ENCODE measurements at regions not wholly inside any gene's neighbourhood (a gene's known extent, or its start where the extent isn't known, plus 50 kb on each side); places are given as distances from the start of the nearest gene placed in this dataset.

- DNase-seq, result no peak
Observed at GRCh38 chr16:66240631-66241395, 125.7 kb upstream of the CDH5 start.

- DNase-seq, result no peak
Observed at GRCh38 chr16:66240088-66240487, 126.4 kb upstream of the CDH5 start.

GRCh38 chr16:66238696-66239095 is 127.8 kb upstream of the CDH5 start:
- DNase-seq, result no peak

GRCh38 chr16:66236301-66236700 is 130.2 kb upstream of the CDH5 start:
- DNase-seq, result no peak

GRCh38 chr16:66231452-66232160 is 134.9 kb upstream of the CDH5 start:
- DNase-seq, result no peak

GRCh38 chr16:66229651-66230050 is 136.8 kb upstream of the CDH5 start:
- no peak for DNase-seq

GRCh38 chr16:66228792-66229191 is 137.7 kb upstream of the CDH5 start:
- DNase-seq, result no peak

GRCh38 chr16:66227766-66228530 is 138.5 kb upstream of the CDH5 start:
- DNase-seq, result no peak

- no peak for DNase-seq
Observed at GRCh38 chr16:66226762-66227161, 139.7 kb upstream of the CDH5 start.

- no peak for DNase-seq
Observed at GRCh38 chr16:66225696-66226095, 140.8 kb upstream of the CDH5 start.

- DNase-seq, result no peak
Observed at GRCh38 chr16:66224626-66225025, 141.9 kb upstream of the CDH5 start.

- DNase-seq, result no peak
Observed at GRCh38 chr16:66224186-66224585, 142.3 kb upstream of the CDH5 start.

GRCh38 chr16:66223176-66223780 is 143.2 kb upstream of the CDH5 start:
- no peak for DNase-seq

GRCh38 chr16:66222756-66223155 is 143.7 kb upstream of the CDH5 start:
- no peak for DNase-seq

GRCh38 chr16:66220702-66221101 is 145.8 kb upstream of the CDH5 start:
- DNase-seq, result no peak

GRCh38 chr16:66219491-66219890 is 147.0 kb upstream of the CDH5 start:
- no peak for DNase-seq

- DNase-seq, result no peak
Observed at GRCh38 chr16:66212428-66212827, 154.1 kb upstream of the CDH5 start.

- no peak for DNase-seq
Observed at GRCh38 chr16:66211651-66212050, 154.8 kb upstream of the CDH5 start.

GRCh38 chr16:66207883-66208265 is 158.6 kb upstream of the CDH5 start:
- no peak for DNase-seq

- DNase-seq, result no peak
Observed at GRCh38 chr16:66207139-66207882, 159.2 kb upstream of the CDH5 start.

GRCh38 chr16:66206363-66206762 is 160.1 kb upstream of the CDH5 start:
- DNase-seq, result no peak
